AG20443 (cell line): ENCODE measurements at regions not wholly inside any gene's neighbourhood (a gene's known extent, or its start where the extent isn't known, plus 50 kb on each side); places are given as distances from the start of the nearest gene placed in this dataset.
"Not testable (repeated sequence)": the region's sequence is repeated elsewhere in the genome, so short reads cannot be mapped to it uniquely, and the experiment has no call there.

ENCODE experiments used
- DNase-seq: peaks from one replicate; pipeline ENCODE4 v3.0.0; 2012; ENCODE audit warnings: low spot score, mixed read lengths

DNA sequence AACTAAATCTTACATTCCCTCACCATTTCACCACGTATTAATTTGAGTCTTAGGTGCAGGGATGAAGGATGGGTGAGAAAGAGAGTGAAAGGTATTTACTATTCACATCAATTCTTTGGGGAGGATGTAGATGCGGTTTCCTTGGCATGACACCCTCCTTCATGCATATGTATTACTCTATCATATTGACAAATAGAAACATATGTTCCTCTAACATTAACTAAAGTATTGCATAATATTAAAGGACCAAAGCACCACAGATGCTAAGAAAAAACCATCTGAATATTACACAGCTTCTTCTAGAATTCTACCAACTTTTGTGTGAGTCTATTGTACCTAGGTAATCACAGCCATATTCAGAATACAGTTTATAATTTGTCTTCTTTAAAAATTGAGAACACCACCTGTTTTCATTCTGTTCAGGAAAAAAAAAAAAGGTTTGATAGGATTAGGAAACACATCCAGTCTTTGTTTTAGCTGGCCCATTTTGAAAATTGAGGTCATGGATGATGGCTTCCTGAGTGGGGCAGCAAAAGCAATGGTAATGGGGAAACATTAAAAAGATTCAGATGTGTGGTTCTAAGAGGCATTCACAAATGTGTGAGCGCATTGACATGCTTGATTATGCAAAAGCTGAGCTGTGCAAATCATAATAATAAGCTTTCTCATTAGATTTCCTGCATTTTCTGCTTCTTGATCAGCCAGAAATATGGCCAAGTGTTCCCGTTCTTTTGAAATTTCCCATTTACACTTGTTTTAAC lies 1011.5 kb upstream of the NUDT12 start:
- DNase-seq, result no peak

- DNase-seq, result no peak
Observed at GRCh38 chr5:104569621-104570020, 1007.0 kb upstream of the NUDT12 start.

DNA sequence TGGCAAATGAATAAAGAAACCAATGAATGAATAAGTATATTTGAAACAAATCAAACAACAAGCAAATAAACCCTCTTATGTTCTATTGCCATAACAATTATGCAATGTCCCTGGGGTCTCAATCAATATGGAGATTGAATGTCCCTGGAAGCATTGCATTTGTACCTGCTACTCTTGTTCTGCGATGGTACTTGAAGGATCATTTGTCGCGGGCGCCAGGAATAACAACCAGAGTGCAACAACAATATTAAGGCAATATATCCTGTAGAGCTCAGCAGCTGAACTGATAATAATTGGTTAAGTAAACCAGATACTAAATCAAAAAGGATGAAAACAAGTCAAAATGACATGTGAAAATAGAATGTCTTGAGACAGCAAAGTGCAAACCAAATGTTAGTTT lies 1001.9 kb upstream of the NUDT12 start:
- DNase-seq, result no peak

GRCh38 chr5:104556957-104557356 lies 994.4 kb upstream of the NUDT12 start:
- DNase-seq, result no peak

GRCh38 chr5:104551628-104552027 lies 989.0 kb upstream of the NUDT12 start:
- DNase-seq, result no peak

DNA sequence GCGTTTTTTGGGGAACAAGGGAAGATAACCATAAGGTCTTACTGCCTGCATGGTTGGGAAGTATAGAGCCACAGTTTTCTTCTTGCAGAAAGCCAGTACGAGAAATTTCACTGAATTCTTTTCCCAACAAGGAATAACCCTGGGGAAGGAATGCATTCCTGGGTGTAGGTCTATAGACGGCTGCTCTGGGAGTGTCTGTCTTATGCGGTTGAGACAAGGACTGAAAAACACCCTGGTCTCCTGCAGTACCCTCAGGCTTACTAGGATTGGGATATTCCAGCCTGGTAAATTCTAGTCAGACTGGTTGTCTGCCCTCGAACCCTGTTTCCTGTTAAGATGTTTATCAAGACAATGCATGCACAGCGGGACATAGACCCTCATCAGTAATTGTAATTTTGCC lies 984.3 kb upstream of the NUDT12 start:
- DNase-seq, result not testable (repeated sequence)

GRCh38 chr5:104541141-104541785 lies 978.7 kb upstream of the NUDT12 start:
- DNase-seq, result no peak

GRCh38 chr5:104540448-104540847 lies 977.9 kb upstream of the NUDT12 start:
- no peak for DNase-seq

GRCh38 chr5:104539618-104540350 lies 977.2 kb upstream of the NUDT12 start:
- no peak for DNase-seq

GRCh38 chr5:104538734-104539133 lies 976.1 kb upstream of the NUDT12 start:
- DNase-seq, result no peak

- DNase-seq, result no peak
Observed at GRCh38 chr5:104533498-104533897, 970.9 kb upstream of the NUDT12 start.

- DNase-seq, result no peak
Observed at GRCh38 chr5:104526866-104527265, 964.3 kb upstream of the NUDT12 start.

DNA sequence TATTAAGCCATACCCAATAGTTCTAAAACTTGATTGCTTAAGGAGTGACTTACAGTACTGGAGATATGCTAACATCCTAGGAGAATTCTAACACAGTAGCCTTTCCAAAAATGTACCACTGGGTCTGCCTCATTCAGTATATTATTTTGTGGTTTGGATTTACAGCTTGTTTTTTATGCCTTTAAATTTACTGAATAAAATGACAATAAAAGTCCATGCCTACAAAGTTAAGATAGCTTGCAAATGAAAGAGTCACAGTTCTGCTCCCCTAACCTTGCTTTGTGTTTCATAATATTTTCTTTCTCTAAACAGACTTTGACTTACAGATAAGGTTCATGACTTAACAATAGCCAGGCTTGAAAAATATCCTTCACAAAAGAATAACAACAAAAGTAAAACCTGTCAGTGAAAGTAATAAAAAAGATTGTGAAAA lies 951.1 kb upstream of the NUDT12 start:
- DNase-seq, result no peak

DNA sequence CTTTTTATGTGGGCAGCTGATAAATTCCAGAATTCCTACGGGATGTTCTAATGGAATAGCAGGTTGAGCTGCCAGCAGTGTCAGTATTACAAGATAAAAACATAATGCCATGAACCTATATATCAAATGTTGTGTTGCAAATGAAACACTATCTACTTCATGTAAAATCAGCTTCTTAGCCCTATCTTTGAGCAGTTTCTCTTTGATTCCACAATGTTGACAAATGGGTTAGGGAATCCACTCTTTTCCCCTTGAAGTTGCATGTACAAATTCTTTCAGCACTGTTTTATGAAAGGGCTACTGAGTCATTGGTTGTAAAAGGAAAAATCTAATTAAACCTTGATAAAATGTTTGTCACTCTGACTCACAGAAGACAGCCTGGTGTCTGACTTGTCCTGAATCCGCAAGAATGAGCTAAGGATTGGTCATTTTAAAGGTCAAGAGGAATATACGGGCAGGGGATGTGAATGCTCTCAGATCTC lies 950.6 kb upstream of the NUDT12 start:
- no peak for DNase-seq

GRCh38 chr5:104512063-104512825 lies 949.7 kb upstream of the NUDT12 start:
- DNase-seq, result no peak

DNA sequence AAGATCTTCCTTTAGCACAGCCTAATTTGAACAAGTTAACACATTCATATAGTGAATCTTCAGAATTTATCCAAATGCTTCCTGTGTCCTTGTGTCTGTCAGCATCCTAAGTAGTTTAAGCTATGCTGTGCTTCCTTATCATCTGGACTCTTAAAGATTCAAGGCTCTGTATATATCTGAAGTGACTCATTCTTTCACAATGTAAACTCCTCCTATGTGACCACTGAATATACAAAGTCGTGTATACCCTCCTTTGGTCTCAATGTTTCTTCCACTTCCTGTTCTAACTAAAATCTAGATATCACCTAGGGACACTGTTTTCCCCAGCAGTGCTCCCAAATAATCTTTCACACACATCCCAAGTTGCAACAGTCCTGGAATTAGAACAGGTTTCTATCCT lies 935.7 kb upstream of the NUDT12 start:
- no peak for DNase-seq

DNA sequence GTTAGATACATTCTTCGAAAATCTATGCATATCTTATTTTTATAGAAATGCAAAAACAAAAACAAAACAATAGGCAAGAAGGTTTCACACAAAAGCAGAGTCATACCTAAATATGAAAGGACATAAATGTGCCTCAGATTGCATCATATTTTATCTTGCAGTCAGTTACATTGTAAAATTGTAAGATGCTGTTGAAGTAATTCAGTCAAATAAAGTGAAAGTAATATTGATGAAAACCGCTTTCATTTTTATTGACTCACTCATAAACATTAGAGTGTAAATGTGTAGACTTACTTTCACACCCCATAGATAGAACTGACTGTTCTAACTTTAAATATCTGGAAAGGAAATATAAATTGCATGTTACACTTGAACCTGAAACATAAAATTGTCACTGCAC lies 931.5 kb upstream of the NUDT12 start:
- DNase-seq, result no peak

GRCh38 chr5:104472811-104473210 lies 910.2 kb upstream of the NUDT12 start:
- no peak for DNase-seq

DNA sequence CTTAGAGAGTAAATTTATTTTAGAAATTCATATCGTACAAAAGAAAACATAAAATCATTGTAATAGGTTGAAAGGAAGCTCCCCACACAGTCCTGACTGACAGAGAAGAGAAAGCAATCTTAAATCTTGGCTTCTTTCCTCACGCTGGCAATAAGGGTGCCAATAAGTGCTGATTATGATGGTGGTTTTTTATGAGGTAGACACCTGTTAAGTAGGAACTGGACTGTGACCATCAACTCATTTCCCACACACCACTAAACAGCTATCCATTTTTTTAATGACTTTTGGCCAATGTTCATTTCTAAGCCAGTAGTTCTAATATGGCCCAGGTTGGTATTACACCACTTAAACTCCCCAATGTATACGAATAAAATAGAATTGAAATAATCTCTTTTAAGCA lies 893.5 kb upstream of the NUDT12 start:
- no peak for DNase-seq

GRCh38 chr5:104452550-104452949 lies 890.0 kb upstream of the NUDT12 start:
- DNase-seq, result no peak

- not testable (repeated sequence) for DNase-seq
Observed at GRCh38 chr5:104451911-104452310, 889.3 kb upstream of the NUDT12 start.

DNA sequence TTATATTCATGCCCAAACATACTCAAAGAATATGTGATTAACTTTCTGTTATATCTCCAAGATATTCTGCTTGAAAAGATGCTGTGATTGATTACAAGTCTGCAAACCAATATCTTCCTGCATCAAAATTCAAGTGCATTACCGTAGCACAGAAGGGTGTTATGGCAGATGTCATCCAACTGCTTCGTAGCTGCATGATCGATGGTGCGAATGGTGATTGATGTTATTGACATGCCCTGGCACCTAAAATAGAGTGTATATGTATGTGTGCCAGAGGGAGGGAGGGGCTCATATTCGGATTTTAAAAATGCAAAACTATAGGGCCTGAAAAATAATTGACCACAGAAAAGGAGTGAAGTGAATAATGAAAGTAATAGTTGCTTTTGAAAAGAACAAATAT lies 882.1 kb upstream of the NUDT12 start:
- DNase-seq, result no peak
